A549 (cell line): ENCODE measurements at regions not wholly inside any gene's neighbourhood (a gene's known extent, or its start where the extent isn't known, plus 50 kb on each side); places are given as distances from the start of the nearest gene placed in this dataset.

Experiments used
- ATAC-seq, 2 experiments: fragments of 200-7000 bp in 1 of 2; fragments of >200 bp in 1 of 2; cut with Nextera tagmentation in 1 of 2; cut with Tn5 transposase in 1 of 2; 3 replicates each; pipeline versions ENCODE4 v1.8.0 to v1.9.1; 2018 to 2020; ENCODE audit warnings: mild to moderate bottlenecking in 1 of 2, moderate library complexity in 1 of 2
- CTCF ChIA-PET: fragments of 300-600 bp; sonication (Branson Sonifier 250); formaldehyde crosslinking; extraction: SDS; loops from one replicate; lab custom pipeline; 2021; ENCODE audit warnings: antibody characterized with exemption, inconsistent platforms; lab: Yijun Ruan, JAX
- POLR2A ChIA-PET: fragments of 350-600 bp; formaldehyde crosslinking; extraction: SDS; loops from one replicate; lab custom pipeline; 2021; ENCODE audit warnings: antibody characterized with exemption, inconsistent platforms; lab: Yijun Ruan, JAX
- DNase-seq, 2 experiments: peaks; one replicate each; pipeline versions ENCODE4 v3.0.0 to v3.0.0-alpha.2; 2011 to 2016; ENCODE audit warnings: low read depth in 1 of 2, low spot score in 1 of 2
- FAIRE-seq: peaks from 2 replicates; lab custom pipeline; 2011; peaks lifted over from hg19 to GRCh38; lab: Jason Lieb, UNC
- H3K27ac ChIP-seq, 2 experiments: fragments of >200 bp; sonication (Bioruptor Twin); formaldehyde crosslinking; 3 replicates each; pipeline ENCODE4 v1.5.1; 2016 to 2017
- H3K4me1 ChIP-seq: fragments of >200 bp; sonication (Bioruptor Twin); formaldehyde crosslinking; 3 replicates; pipeline ENCODE4 v1.6.1; 2016
- H3K4me2 ChIP-seq: fragments of >200 bp; sonication (Bioruptor Twin); formaldehyde crosslinking; 3 replicates; pipeline ENCODE4 v1.6.1; 2016
- H3K4me3 ChIP-seq: fragments of >200 bp; sonication (Bioruptor Twin); formaldehyde crosslinking; 3 replicates; pipeline ENCODE4 v1.5.1; 2016
- H3K9me3 ChIP-seq: fragments of >200 bp; sonication (Bioruptor Twin); formaldehyde crosslinking; 3 replicates; pipeline ENCODE4 v1.6.1; 2016
- ATOH8 ChIP-seq: fragments of 250-450 bp; sonication (Bioruptor Pico); IDR thresholded peaks from 2 replicates; pipeline ENCODE4 v1.5.0; 2020; ENCODE audit warnings: low read depth, mild to moderate bottlenecking, moderate library complexity
- CBX2 ChIP-seq: fragments of 200-600 bp; sonication (generic); IDR thresholded peaks from 2 replicates; pipeline ENCODE4 v1.6.1; 2016; ENCODE audit warnings: low read depth, mild to moderate bottlenecking, borderline replicate concordance
- CHD2 ChIP-seq: fragments of 150-350 bp; IDR thresholded peaks from 2 replicates; pipeline ENCODE4 v1.6.1; 2014; ENCODE audit warnings: low read length; ENCODE audit not compliant: partially characterized antibody
- CTCF ChIP-seq: fragments of >200 bp; sonication (Bioruptor Twin); formaldehyde crosslinking; IDR thresholded peaks from 3 replicates; pipeline ENCODE4 v1.5.1; 2016
- EHF ChIP-seq: fragments of 250-450 bp; sonication (Bioruptor Pico); IDR thresholded peaks from 2 replicates; pipeline ENCODE4 v1.5.0; 2020; ENCODE audit warnings: mild to moderate bottlenecking
- EHMT2 ChIP-seq: fragments of 200-600 bp; sonication (generic); IDR thresholded peaks from 2 replicates; pipeline ENCODE4 v1.6.1; 2016; ENCODE audit warnings: antibody characterized with exemption, low read depth, mild to moderate bottlenecking, moderate library complexity
- ELK1 ChIP-seq: fragments of 150-350 bp; IDR thresholded peaks from 2 replicates; pipeline ENCODE4 v1.6.1; 2014; ENCODE audit warnings: low read depth, mild to moderate bottlenecking, low read length
- EP300 ChIP-seq, 2 experiments: fragments of >200 bp; sonication (Bioruptor Twin); formaldehyde crosslinking; IDR thresholded peaks; 2 replicates in 1 of 2; 3 replicates in 1 of 2; pipeline ENCODE4 v1.6.1; 2016 to 2017
- ESRRA ChIP-seq: fragments of 150-350 bp; IDR thresholded peaks from 2 replicates; pipeline ENCODE4 v1.6.1; 2014; ENCODE audit warnings: mild to moderate bottlenecking, low read length, borderline replicate concordance
- FOSB ChIP-seq: fragments of 250-450 bp; sonication (Bioruptor Pico); IDR thresholded peaks from 2 replicates; pipeline ENCODE4 v1.5.0; 2020; ENCODE audit warnings: mild to moderate bottlenecking, moderate library complexity
- FOSL2 ChIP-seq, 2 experiments: fragments of 450-650 bp in 1 of 2; fragments of >200 bp in 1 of 2; sonication (Bioruptor Twin) in 1 of 2; formaldehyde crosslinking; IDR thresholded peaks; 2 replicates each; pipeline versions ENCODE4 v1.5.0 to v1.6.1; 2016 to 2020; ENCODE audit warnings: mild to moderate bottlenecking in 1 of 2, moderate library complexity in 1 of 2
- FOXS1 ChIP-seq: fragments of 250-450 bp; sonication (Bioruptor Pico); IDR thresholded peaks from 2 replicates; pipeline ENCODE4 v1.5.0; 2020; ENCODE audit warnings: mild to moderate bottlenecking, moderate library complexity
- JUNB ChIP-seq: fragments of >200 bp; sonication (Bioruptor Twin); formaldehyde crosslinking; IDR thresholded peaks from 2 replicates; pipeline ENCODE4 v1.6.1; 2016
- KDM1A ChIP-seq: fragments of 200-600 bp; sonication (generic); IDR thresholded peaks from 2 replicates; pipeline ENCODE4 v1.6.1; 2016; ENCODE audit warnings: low read depth, mild to moderate bottlenecking
- NR3C1 ChIP-seq: fragments of >200 bp; sonication (Bioruptor Twin); formaldehyde crosslinking; IDR thresholded peaks from 3 replicates; pipeline ENCODE4 v1.6.1; 2017
- PHF8 ChIP-seq: fragments of 200-600 bp; sonication (generic); IDR thresholded peaks from 2 replicates; pipeline ENCODE4 v1.6.1; 2016; ENCODE audit warnings: low read depth, mild to moderate bottlenecking, antibody characterized with exemption, moderate library complexity, borderline replicate concordance
- POLR2A ChIP-seq: IDR thresholded peaks from 2 replicates; pipeline ENCODE4 v1.6.1; 2012; ENCODE audit warnings: mild to moderate bottlenecking, low read length
- RARB ChIP-seq: fragments of 250-450 bp; sonication (Bioruptor Pico); IDR thresholded peaks from 2 replicates; pipeline ENCODE4 v1.8.0; 2021; ENCODE audit warnings: mild to moderate bottlenecking, moderate library complexity
- RFX5 ChIP-seq: fragments of 450-650 bp; IDR thresholded peaks from 2 replicates; pipeline ENCODE4 v1.7.1; 2014; ENCODE audit warnings: antibody characterized with exemption, mild to moderate bottlenecking, moderate library complexity
- SMC3 ChIP-seq: fragments of >200 bp; sonication (Bioruptor Twin); formaldehyde crosslinking; IDR thresholded peaks from 3 replicates; pipeline ENCODE4 v1.6.1; 2018; ENCODE audit warnings: inconsistent platforms
- TFCP2L1 ChIP-seq: fragments of 250-450 bp; sonication (Bioruptor Pico); IDR thresholded peaks from 2 replicates; pipeline ENCODE4 v1.5.0; 2021; ENCODE audit warnings: mild to moderate bottlenecking
- TP53 ChIP-seq: fragments of 250-450 bp; sonication (Bioruptor Pico); IDR thresholded peaks from 2 replicates; pipeline ENCODE4 v1.5.0; 2021; ENCODE audit warnings: mild to moderate bottlenecking, moderate library complexity
- USF2 ChIP-seq: fragments of 450-650 bp; IDR thresholded peaks from 2 replicates; pipeline ENCODE4 v1.6.1; 2014; ENCODE audit warnings: antibody characterized with exemption
- ZFP36 ChIP-seq: fragments of 450-650 bp; IDR thresholded peaks from 2 replicates; pipeline ENCODE4 v1.6.1; 2014; ENCODE audit warnings: borderline replicate concordance; ENCODE audit not compliant: partially characterized antibody
- ZNF302 ChIP-seq: fragments of 250-450 bp; sonication (Bioruptor Pico); IDR thresholded peaks from 2 replicates; pipeline ENCODE4 v1.9.0; 2021; ENCODE audit warnings: inconsistent platforms, mild to moderate bottlenecking, moderate library complexity
- ZSCAN20 ChIP-seq: fragments of 250-450 bp; sonication (Bioruptor Pico); IDR thresholded peaks from 2 replicates; pipeline ENCODE4 v1.8.0; 2022; ENCODE audit warnings: mild to moderate bottlenecking, moderate library complexity
- WGBS: methylation state at CpG from one replicate; pipeline ENCODE4 v1.1.6; 2017; ENCODE audit errors: missing lambda C conversion rate; 5-methylcytosine and 5-hydroxymethylcytosine counted together

GRCh38 chr7:71021131-71021530 is 110.8 kb upstream of the GALNT17 start:
- TF ChIP-seq EHF: no peak
- no peak for TF ChIP-seq POLR2A
- TF ChIP-seq NR3C1: no peak
- TF ChIP-seq RARB: no peak
- no peak for TF ChIP-seq TP53 (CRISPR knock-in tag)
- TF ChIP-seq EP300 (IDR thresholded peaks at IDR 0.05): no peak
- no peak for TF ChIP-seq CHD2
- TF ChIP-seq FOXS1: no peak
- no peak for TF ChIP-seq ZSCAN20 (CRISPR knock-in tag)
- no peak for TF ChIP-seq ZFP36
- TF ChIP-seq RFX5: no peak
- TF ChIP-seq USF2: no peak
- TF ChIP-seq EHMT2: no peak
- no peak for TF ChIP-seq SMC3
- TF ChIP-seq KDM1A: no peak
- TF ChIP-seq ZNF302: no peak
- no peak overlapping the region for H3K4me2 ChIP-seq
- ChIA-PET POLR2A (no interaction called here), CTCF (interaction anchor here (0.6 kb wide), 1 partner anchor 25 kb away, joined by 3 read pairs; no protein-coding TSS in a partner anchor)
- 34% methylated on average over 4 of the region's 4 CpGs for WGBS
- FAIRE-seq (no peak), DNase-seq (no peak), ATAC-seq (no peak)
- no peaks in the 10 kb centered on the region for H3K4me1 ChIP-seq
- no peak overlapping the region for H3K4me3 ChIP-seq
- H3K27ac ChIP-seq: no peak overlapping the region
- H3K9me3 ChIP-seq: no peaks in the 10 kb centered on the region; the same call in 2 of the 3 replicates

GRCh38 chr7:71026680-71027079 is 105.3 kb upstream of the GALNT17 start:
- no peak overlapping the region for H3K4me2 ChIP-seq
- ATAC-seq: no peak
- ChIA-PET CTCF (no interaction called here), POLR2A (no interaction called here)
- FAIRE-seq: no peak
- no peak overlapping the region for H3K4me3 ChIP-seq
- no peaks in the 10 kb centered on the region; the same call in 2 of the 3 replicates for H3K9me3 ChIP-seq
- TF ChIP-seq EHF (no peak), RFX5 (no peak), ZSCAN20 (CRISPR knock-in tag) (no peak), ESRRA (no peak)
- WGBS: 4% methylated on average over 5 of the region's 5 CpGs
- H3K27ac ChIP-seq: no peak overlapping the region
- H3K4me1 ChIP-seq: no peaks in the 10 kb centered on the region
- DNase-seq: no peak

GRCh38 chr7:71034243-71034642 is 97.7 kb upstream of the GALNT17 start:
- no peak overlapping the region for H3K4me2 ChIP-seq
- 41% methylated on average over 2 of the region's 2 CpGs for whole genome bisulfite sequencing
- no peak for ATAC-seq
- no peak overlapping the region for H3K27ac ChIP-seq
- H3K9me3 ChIP-seq: no peaks in the 10 kb centered on the region
- POLR2A ChIA-PET: no interaction called here
- CTCF ChIA-PET: no interaction called here
- FAIRE-seq: no peak
- TF ChIP-seq PHF8: no peak
- no peak for TF ChIP-seq JUNB
- no peak for TF ChIP-seq FOSB (CRISPR knock-in tag)
- TF ChIP-seq POLR2A: no peak
- no peak for TF ChIP-seq TFCP2L1 (CRISPR knock-in tag)
- no peak overlapping the region for H3K4me3 ChIP-seq
- DNase-seq: no peak
- H3K4me1 ChIP-seq: no peaks in the 10 kb centered on the region

- H3K9me3 ChIP-seq: no peaks in the 10 kb centered on the region; the same call in 2 of the 3 replicates
- ChIA-PET POLR2A (no interaction called here), CTCF (interaction anchor here (0.8 kb wide), 1 partner anchor 14 kb away, joined by 4 read pairs; no protein-coding TSS in a partner anchor)
- DNase-seq (no peak), FAIRE-seq (no peak), ATAC-seq (no peak)
- WGBS: 15% methylated on average over 5 of the region's 5 CpGs
- H3K4me3 ChIP-seq: no peak overlapping the region
- TF ChIP-seq RARB: no peak
- no peak for TF ChIP-seq POLR2A
- no peak for TF ChIP-seq USF2
- no peak for TF ChIP-seq FOSL2 (IDR thresholded peaks at IDR 0.05)
- TF ChIP-seq FOSL2 (CRISPR knock-in tag; IDR thresholded peaks at IDR 0.05): no peak
- TF ChIP-seq ATOH8: no peak
- no peak for TF ChIP-seq CBX2
- no peak for TF ChIP-seq EP300 (IDR thresholded peaks at IDR 0.05)
- no peak for TF ChIP-seq ELK1
- TF ChIP-seq NR3C1: no peak
- TF ChIP-seq CTCF: no peak
- H3K4me1 ChIP-seq: no peaks in the 10 kb centered on the region
- H3K27ac ChIP-seq: no peak overlapping the region
- H3K4me2 ChIP-seq: no peak overlapping the region
Measured at GRCh38 chr7:71042591-71042990, 89.4 kb upstream of the GALNT17 start.
